ACC112 (cell line): ENCODE measurements at regions not wholly inside any gene's neighbourhood (a gene's known extent, or its start where the extent isn't known, plus 50 kb on each side); places are given as distances from the start of the nearest gene placed in this dataset.
"Not testable (repeated sequence)": the region's sequence is repeated elsewhere in the genome, so short reads cannot be mapped to it uniquely, and the experiment has no call there.

Experiments used
- H2AFZ ChIP-seq: fragments of 200-600 bp; sonication (generic); one replicate; pipeline ENCODE4 v1.6.0; 2017; ENCODE audit warnings: antibody characterized with exemption, low read length; ENCODE audit not compliant: unreplicated experiment
- H3K27ac ChIP-seq: fragments of 200-600 bp; sonication (generic); 2 replicates; pipeline ENCODE4 v1.5.1; 2014; ENCODE audit warnings: low read depth, mild to moderate bottlenecking, antibody characterized with exemption, low read length, moderate library complexity
- H3K27me3 ChIP-seq: fragments of 200-600 bp; sonication (generic); 2 replicates; pipeline ENCODE4 v1.6.1; 2014; ENCODE audit warnings: mild to moderate bottlenecking, antibody characterized with exemption, low read length, moderate library complexity, mixed read lengths; ENCODE audit not compliant: insufficient read depth
- H3K36me3 ChIP-seq: fragments of 200-600 bp; sonication (generic); 2 replicates; pipeline ENCODE4 v1.6.1; 2016; ENCODE audit warnings: mild to moderate bottlenecking, antibody characterized with exemption, low read length, moderate library complexity, mixed read lengths; ENCODE audit not compliant: insufficient read depth
- H3K4me1 ChIP-seq: fragments of 200-600 bp; sonication (generic); one replicate; pipeline ENCODE4 v1.6.1; 2016; ENCODE audit warnings: low read length, mixed read lengths; ENCODE audit not compliant: insufficient read depth, unreplicated experiment, control insufficient read depth
- H3K4me3 ChIP-seq: fragments of 200-600 bp; sonication (generic); 2 replicates; pipeline ENCODE4 v1.5.1; 2014; ENCODE audit warnings: mild to moderate bottlenecking, low read depth, low read length
- H3K79me2 ChIP-seq: fragments of 200-600 bp; sonication (generic); one replicate; pipeline ENCODE4 v1.6.0; 2016; ENCODE audit warnings: low read length; ENCODE audit not compliant: control insufficient read depth, unreplicated experiment, insufficient read depth

DNA sequence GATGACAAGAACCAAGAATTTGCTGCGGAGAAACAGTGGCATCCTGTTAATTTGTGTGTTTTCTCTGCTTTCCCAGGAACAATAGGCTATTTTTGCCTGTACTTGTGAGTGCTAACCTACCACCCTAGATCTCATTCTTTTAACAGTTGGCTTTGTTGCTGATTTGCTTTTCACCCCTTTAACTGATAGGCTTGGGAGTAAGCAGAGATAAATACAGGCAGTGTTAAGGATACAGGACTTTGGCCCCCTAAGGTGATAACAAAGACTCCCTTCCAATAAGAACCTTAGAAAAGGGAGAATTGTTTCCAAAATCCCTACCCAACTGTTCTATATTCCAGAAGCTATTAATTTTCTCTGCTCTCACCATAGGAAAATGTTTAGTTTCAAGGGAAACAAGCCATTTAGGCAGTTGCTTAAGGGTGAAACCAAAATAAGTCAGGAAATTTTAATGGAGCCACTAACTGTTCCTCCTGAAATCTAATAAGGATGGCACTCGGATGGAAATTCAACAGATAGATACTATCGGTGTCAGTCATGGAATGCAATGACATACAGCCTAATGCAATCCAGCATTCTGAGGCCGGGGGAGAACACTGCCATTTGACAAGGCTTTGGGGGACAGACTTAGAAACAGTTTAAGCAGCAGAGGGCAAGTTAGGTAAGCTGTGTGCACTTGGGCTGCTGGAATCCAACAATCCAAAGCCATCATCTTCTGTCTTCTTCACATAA lies 238.8 kb downstream of the RNF152 start:
- H3K27me3 ChIP-seq: no peaks in the 10 kb centered on the region
- H3K36me3 ChIP-seq: no peaks in the 10 kb centered on the region
- H3K4me1 ChIP-seq: no peaks in the 10 kb centered on the region
- H3K27ac ChIP-seq: no peak overlapping the region
- no peak overlapping the region for H3K4me3 ChIP-seq
- H3K79me2 ChIP-seq: no peaks in the 10 kb centered on the region
- no peak overlapping the region for H2AFZ ChIP-seq

DNA sequence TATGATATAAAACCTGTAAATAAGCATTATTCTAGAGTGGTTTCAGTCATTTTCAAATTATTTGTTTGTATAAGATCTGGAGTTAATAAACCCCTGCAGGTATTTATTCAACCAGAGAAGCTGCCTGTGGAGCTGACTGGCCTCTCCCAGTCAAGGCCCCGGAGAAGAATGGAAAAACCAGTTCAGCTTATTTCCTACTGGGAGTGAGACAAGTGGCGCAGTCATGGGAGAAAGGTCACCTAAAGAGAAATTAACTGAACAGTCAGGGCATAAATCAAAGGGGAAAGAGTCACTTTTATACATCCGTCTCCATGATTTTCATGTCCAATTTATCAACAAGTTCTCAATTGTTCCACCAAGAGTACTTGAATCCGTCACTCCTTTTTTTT lies 240.9 kb downstream of the RNF152 start:
- Histone ChIP-seq H3K4me1 (no peaks in the 10 kb centered on the region), H3K4me3 (no peak overlapping the region), H3K79me2 (no peaks in the 10 kb centered on the region), H3K27me3 (no peaks in the 10 kb centered on the region), H2AFZ (no peak overlapping the region), H3K27ac (no peak overlapping the region), H3K36me3 (no peaks in the 10 kb centered on the region)

GRCh38 chr18:61651145-61651879 lies 241.5 kb downstream of the RNF152 start:
- Histone ChIP-seq H3K36me3 (no peaks in the 10 kb centered on the region), H3K4me1 (no peaks in the 10 kb centered on the region), H3K4me3 (no peak overlapping the region), H3K27me3 (0 out of 2 replicates have a peak, but pooled peaks cover 5% of the 10 kb centered on the region), H2AFZ (no peak overlapping the region), H3K79me2 (no peaks in the 10 kb centered on the region), H3K27ac (no peak overlapping the region)

- Histone ChIP-seq H3K27me3 (0 out of 2 replicates have a peak, but pooled peaks cover 5% of the 10 kb centered on the region), H3K79me2 (no peaks in the 10 kb centered on the region), H3K4me1 (no peaks in the 10 kb centered on the region), H2AFZ (no peak overlapping the region), H3K36me3 (no peaks in the 10 kb centered on the region), H3K27ac (no peak overlapping the region), H3K4me3 (no peak overlapping the region)
Measured at GRCh38 chr18:61643884-61644647, 248.7 kb downstream of the RNF152 start.

- H3K36me3 ChIP-seq: no peaks in the 10 kb centered on the region
- H3K79me2 ChIP-seq: no peaks in the 10 kb centered on the region
- no peak overlapping the region for H2AFZ ChIP-seq
- H3K4me1 ChIP-seq: no peaks in the 10 kb centered on the region
- H3K27ac ChIP-seq: no peak overlapping the region
- H3K27me3 ChIP-seq: no peaks in the 10 kb centered on the region
- H3K4me3 ChIP-seq: no peak overlapping the region
Measured at GRCh38 chr18:61639886-61640285, 252.9 kb downstream of the RNF152 start.

DNA sequence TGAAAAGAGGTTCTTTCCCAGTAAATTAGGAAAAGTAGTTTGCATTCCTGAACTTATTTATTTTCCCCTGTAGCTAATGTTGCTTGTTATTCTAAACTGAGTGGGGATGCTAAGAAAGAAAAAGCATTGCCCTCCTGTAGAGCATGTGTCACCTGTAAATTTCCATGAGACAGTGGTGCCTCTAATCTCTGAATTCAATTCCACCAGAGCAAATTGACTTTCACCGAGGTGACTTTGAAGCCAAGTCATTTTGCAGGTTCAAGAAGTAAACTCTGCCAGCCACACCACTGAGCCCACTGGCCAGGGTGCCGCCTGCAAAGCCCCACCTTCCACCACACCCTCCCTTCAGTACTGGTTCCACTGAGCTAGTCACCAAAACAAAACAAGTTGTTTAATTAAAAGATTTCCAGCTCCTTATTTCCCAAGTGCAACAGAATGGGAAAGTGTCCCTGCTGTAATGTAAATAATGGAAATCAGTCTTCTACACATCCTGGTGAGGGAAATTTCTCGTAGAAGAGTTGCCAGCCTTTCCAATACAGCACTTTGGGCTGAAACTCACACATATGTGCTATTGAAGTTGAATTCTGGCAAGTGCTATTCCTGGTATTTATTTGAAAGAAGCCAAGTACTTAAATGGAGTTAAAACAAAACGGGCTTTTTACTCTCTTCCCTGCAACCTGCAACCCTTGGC lies 254.8 kb downstream of the RNF152 start:
- no peaks in the 10 kb centered on the region for H3K36me3 ChIP-seq
- H3K27ac ChIP-seq: no peak overlapping the region
- H3K79me2 ChIP-seq: no peaks in the 10 kb centered on the region
- no peak overlapping the region for H3K4me3 ChIP-seq
- H2AFZ ChIP-seq: no peak overlapping the region
- H3K4me1 ChIP-seq: no peaks in the 10 kb centered on the region
- H3K27me3 ChIP-seq: no peaks in the 10 kb centered on the region

DNA sequence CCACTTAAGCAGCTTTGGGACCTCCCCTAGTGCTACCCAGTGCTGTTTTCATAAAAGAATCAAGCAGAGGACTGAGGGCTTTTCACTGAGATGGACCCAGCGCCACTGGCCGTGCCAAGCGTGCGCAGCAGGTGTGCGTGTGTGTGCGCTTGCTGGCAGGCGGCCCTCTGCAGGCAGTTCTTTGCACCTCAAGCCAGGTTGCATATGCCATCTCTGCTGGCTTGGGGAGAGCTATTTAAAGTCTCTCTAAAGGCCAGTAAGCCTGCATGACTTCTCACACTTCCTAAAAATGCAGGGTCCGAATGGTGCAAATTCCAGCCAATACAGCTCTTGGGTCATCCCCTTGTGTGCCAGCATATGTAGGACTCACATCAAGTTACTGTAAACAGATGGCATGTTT lies 255.5 kb downstream of the RNF152 start:
- H3K4me1 ChIP-seq: no peaks in the 10 kb centered on the region
- H3K4me3 ChIP-seq: no peak overlapping the region
- H3K27ac ChIP-seq: no peak overlapping the region
- H3K36me3 ChIP-seq: no peaks in the 10 kb centered on the region
- H3K27me3 ChIP-seq: no peaks in the 10 kb centered on the region
- H2AFZ ChIP-seq: no peak overlapping the region
- no peaks in the 10 kb centered on the region for H3K79me2 ChIP-seq

DNA sequence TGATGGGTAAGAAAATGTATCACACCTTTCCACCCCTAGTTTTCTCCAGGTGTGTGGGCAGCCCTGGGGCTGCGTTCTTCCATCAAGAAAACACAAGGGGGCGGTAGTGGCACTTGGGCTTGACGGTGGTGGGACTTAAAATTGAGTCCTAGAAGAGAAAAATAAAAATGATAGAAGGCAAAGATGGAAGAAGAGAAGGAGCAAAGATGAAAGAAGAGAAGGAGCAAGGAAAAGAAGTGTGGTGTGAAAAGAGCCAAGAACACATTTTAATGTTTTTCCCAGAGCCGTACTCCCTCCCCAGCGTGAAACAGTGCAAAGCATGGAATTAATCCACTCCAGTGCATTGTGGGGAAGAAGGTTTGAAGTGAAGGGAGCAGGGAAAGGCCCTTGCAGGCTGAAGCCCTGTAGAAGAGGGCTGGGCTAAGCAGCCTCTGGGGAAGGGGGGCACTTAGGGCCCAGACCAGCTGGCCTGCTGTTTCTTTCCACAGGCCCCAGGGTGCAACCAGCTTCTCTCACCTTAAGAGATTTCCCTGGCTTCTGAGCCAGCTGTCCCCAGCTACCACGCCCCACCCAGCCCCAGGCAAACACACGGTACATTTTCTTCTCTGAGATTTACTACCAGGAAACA lies 256.8 kb downstream of the RNF152 start:
- H3K4me1 ChIP-seq: no peaks in the 10 kb centered on the region
- H3K27ac ChIP-seq: no peak overlapping the region
- no peaks in the 10 kb centered on the region for H3K36me3 ChIP-seq
- H3K4me3 ChIP-seq: no peak overlapping the region
- no peaks in the 10 kb centered on the region for H3K79me2 ChIP-seq
- no peaks in the 10 kb centered on the region for H3K27me3 ChIP-seq
- peak overlapping the region; percentile 82 for H2AFZ ChIP-seq

GRCh38 chr18:61628085-61628484 lies 264.7 kb downstream of the RNF152 start:
- peak overlapping the region; percentile 64 for H2AFZ ChIP-seq
- no peak overlapping the region for H3K27ac ChIP-seq
- no peaks in the 10 kb centered on the region for H3K79me2 ChIP-seq
- H3K4me1 ChIP-seq: peaks cover 6% of the 10 kb centered on the region
- H3K36me3 ChIP-seq: no peaks in the 10 kb centered on the region
- H3K4me3 ChIP-seq: no peak overlapping the region
- no peaks in the 10 kb centered on the region for H3K27me3 ChIP-seq

- not testable (repeated sequence) for H3K27me3 ChIP-seq, H2AFZ ChIP-seq, H3K79me2 ChIP-seq, H3K4me1 ChIP-seq, H3K27ac ChIP-seq, H3K4me3 ChIP-seq, H3K36me3 ChIP-seq
Measured at GRCh38 chr18:61624631-61625030, 268.2 kb downstream of the RNF152 start.
